ENCODE measurements at regions not wholly inside any gene's neighbourhood (a gene's known extent, or its start where the extent isn't known, plus 50 kb on each side); places are given as distances from the start of the nearest gene placed in this dataset.

DNA sequence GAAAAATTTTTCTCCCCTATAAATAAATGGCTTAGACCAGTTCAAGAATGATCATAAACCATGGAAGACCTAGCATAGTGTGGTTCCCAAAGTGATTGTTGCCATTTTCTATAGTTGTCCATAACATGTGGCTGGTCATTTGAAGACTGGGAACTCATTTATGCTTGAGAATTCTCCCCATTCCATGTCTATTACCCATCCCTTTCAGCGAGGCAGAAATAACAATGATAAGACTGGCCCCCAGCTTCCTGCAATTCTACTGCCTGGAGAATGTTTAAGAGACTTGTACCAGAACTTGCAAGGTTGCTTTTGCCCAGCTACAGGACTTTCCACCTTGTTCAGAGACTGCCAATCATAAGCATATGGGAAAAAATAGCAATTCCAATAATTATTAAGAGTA is 146.5 kb upstream of the CDH11 start:
- TF ChIP-seq POLR2AphosphoS5 (IDR thresholded peaks at IDR 0.05; ENCODE audit: low read depth, low read length) (no peak), FOSL1 (IDR thresholded peaks at IDR 0.05; ENCODE audit: low read depth) (no peak), POLR2A (IDR thresholded peaks at IDR 0.05; ENCODE audit: borderline replicate concordance, extremely low read depth, insufficient read depth, insufficient read length) (no peak), YY1 (IDR thresholded peaks at IDR 0.05; ENCODE audit: extremely low read depth, insufficient replicate concordance, low read depth, low read length) (no peak), RAD21 (IDR thresholded peaks at IDR 0.05; ENCODE audit: low read depth) (no peak), ELF1 (IDR thresholded peaks at IDR 0.05; ENCODE audit: borderline replicate concordance, low read depth) (no peak), EZH2phosphoT487 (IDR thresholded peaks at IDR 0.05; ENCODE audit: borderline replicate concordance) (no peak), EZH2 (IDR thresholded peaks at IDR 0.05) (no peak), TCF7L2 (IDR thresholded peaks at IDR 0.05; ENCODE audit: borderline replicate concordance, extremely low read depth, insufficient read depth, insufficient read length) (no peak), SIN3A (IDR thresholded peaks at IDR 0.05; ENCODE audit: low read depth) (no peak)
- TF ChIP-seq, protein P1, sequence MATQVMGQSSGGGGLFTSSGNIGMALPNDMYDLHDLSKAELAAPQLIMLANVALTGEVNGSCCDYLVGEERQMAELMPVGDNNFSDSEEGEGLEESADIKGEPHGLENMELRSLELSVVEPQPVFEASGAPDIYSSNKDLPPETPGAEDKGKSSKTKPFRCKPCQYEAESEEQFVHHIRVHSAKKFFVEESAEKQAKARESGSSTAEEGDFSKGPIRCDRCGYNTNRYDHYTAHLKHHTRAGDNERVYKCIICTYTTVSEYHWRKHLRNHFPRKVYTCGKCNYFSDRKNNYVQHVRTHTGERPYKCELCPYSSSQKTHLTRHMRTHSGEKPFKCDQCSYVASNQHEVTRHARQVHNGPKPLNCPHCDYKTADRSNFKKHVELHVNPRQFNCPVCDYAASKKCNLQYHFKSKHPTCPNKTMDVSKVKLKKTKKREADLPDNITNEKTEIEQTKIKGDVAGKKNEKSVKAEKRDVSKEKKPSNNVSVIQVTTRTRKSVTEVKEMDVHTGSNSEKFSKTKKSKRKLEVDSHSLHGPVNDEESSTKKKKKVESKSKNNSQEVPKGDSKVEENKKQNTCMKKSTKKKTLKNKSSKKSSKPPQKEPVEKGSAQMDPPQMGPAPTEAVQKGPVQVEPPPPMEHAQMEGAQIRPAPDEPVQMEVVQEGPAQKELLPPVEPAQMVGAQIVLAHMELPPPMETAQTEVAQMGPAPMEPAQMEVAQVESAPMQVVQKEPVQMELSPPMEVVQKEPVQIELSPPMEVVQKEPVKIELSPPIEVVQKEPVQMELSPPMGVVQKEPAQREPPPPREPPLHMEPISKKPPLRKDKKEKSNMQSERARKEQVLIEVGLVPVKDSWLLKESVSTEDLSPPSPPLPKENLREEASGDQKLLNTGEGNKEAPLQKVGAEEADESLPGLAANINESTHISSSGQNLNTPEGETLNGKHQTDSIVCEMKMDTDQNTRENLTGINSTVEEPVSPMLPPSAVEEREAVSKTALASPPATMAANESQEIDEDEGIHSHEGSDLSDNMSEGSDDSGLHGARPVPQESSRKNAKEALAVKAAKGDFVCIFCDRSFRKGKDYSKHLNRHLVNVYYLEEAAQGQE (IDR thresholded peaks at IDR 0.05; ENCODE audit: low read depth), result no peak
- TF ChIP-seq, protein P2, sequence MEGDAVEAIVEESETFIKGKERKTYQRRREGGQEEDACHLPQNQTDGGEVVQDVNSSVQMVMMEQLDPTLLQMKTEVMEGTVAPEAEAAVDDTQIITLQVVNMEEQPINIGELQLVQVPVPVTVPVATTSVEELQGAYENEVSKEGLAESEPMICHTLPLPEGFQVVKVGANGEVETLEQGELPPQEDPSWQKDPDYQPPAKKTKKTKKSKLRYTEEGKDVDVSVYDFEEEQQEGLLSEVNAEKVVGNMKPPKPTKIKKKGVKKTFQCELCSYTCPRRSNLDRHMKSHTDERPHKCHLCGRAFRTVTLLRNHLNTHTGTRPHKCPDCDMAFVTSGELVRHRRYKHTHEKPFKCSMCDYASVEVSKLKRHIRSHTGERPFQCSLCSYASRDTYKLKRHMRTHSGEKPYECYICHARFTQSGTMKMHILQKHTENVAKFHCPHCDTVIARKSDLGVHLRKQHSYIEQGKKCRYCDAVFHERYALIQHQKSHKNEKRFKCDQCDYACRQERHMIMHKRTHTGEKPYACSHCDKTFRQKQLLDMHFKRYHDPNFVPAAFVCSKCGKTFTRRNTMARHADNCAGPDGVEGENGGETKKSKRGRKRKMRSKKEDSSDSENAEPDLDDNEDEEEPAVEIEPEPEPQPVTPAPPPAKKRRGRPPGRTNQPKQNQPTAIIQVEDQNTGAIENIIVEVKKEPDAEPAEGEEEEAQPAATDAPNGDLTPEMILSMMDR (IDR thresholded peaks at IDR 0.05 in 2 of 3, conservative IDR thresholded peaks at IDR 0.05 in 1 of 3; ENCODE audit: borderline replicate concordance in 1 of 3, insufficient read depth in 1 of 3, low read depth in 2 of 3, low read length in 2 of 3), result no peak
- TF ChIP-seq, protein P3, sequence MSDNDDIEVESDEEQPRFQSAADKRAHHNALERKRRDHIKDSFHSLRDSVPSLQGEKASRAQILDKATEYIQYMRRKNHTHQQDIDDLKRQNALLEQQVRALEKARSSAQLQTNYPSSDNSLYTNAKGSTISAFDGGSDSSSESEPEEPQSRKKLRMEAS (IDR thresholded peaks at IDR 0.05), result no peak
- TF ChIP-seq, protein P4, sequence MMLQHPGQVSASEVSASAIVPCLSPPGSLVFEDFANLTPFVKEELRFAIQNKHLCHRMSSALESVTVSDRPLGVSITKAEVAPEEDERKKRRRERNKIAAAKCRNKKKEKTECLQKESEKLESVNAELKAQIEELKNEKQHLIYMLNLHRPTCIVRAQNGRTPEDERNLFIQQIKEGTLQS (IDR thresholded peaks at IDR 0.05), result no peak
